Urothelium cell line (cell line): ENCODE measurements at regions not wholly inside any gene's neighbourhood (a gene's known extent, or its start where the extent isn't known, plus 50 kb on each side); places are given as distances from the start of the nearest gene placed in this dataset.
A peak's percentile ranks its signal among the peaks of the same experiment; 100 is the strongest.
"Not testable (repeated sequence)": the region's sequence is repeated elsewhere in the genome, so short reads cannot be mapped to it uniquely, and the experiment has no call there.

Source experiments
- DNase-seq: peaks from one replicate; pipeline ENCODE4 v3.0.0; 2011; ENCODE audit warnings: low spot score, mixed read lengths
- FAIRE-seq: peaks from 2 replicates; lab custom pipeline; 2011; peaks lifted over from hg19 to GRCh38; lab: Jason Lieb, UNC

GRCh38 chr3:18572809-18573208 is 147.7 kb upstream of the SATB1 start:
- no peak for DNase-seq
- FAIRE-seq: no peak

GRCh38 chr3:18567293-18567692 is 142.2 kb upstream of the SATB1 start:
- no peak for DNase-seq
- FAIRE-seq: no peak

- DNase-seq (no peak), FAIRE-seq (no peak)
These were observed 137.4 kb upstream of the SATB1 start for GRCh38 chr3:18562364-18563154.

- FAIRE-seq: peak; percentile 5
- peak; percentile 45 for DNase-seq
These were observed 134.2 kb upstream of the SATB1 start for GRCh38 chr3:18559331-18559842.

GRCh38 chr3:18558507-18558906 is 133.4 kb upstream of the SATB1 start:
- FAIRE-seq (peak; percentile 48), DNase-seq (no peak)

- FAIRE-seq (no peak), DNase-seq (no peak)
These were observed 132.1 kb upstream of the SATB1 start for GRCh38 chr3:18557216-18557615.

GRCh38 chr3:18556503-18557135 is 131.5 kb upstream of the SATB1 start:
- DNase-seq (no peak), FAIRE-seq (no peak)

- FAIRE-seq: no peak
These were observed 130.9 kb upstream of the SATB1 start for GRCh38 chr3:18556001-18556408.

GRCh38 chr3:18552579-18553105 is 127.5 kb upstream of the SATB1 start:
- not testable (repeated sequence) for DNase-seq, FAIRE-seq

More at GRCh38 chr3:18556001-18556408, 130.9 kb upstream of the SATB1 start:
- DNase-seq: peak; percentile 9

- no peak for FAIRE-seq
- no peak for DNase-seq
These were observed 121.5 kb upstream of the SATB1 start for GRCh38 chr3:18546632-18547031.

GRCh38 chr3:18544146-18544545 is 119.0 kb upstream of the SATB1 start:
- FAIRE-seq: no peak
- no peak for DNase-seq

GRCh38 chr3:18538463-18539230 is 113.5 kb upstream of the SATB1 start:
- FAIRE-seq: no peak
- no peak for DNase-seq

- no peak for FAIRE-seq
- no peak for DNase-seq
These were observed 107.9 kb upstream of the SATB1 start for GRCh38 chr3:18533039-18533438.

GRCh38 chr3:18531662-18532061 is 106.5 kb upstream of the SATB1 start:
- DNase-seq (no peak), FAIRE-seq (no peak)

- DNase-seq: no peak
- FAIRE-seq: no peak
These were observed 104.5 kb upstream of the SATB1 start for GRCh38 chr3:18529631-18530030.

- FAIRE-seq (no peak), DNase-seq (no peak)
These were observed 102.6 kb upstream of the SATB1 start for GRCh38 chr3:18527691-18528090.

- FAIRE-seq: no peak
These were observed 101.5 kb upstream of the SATB1 start for GRCh38 chr3:18526667-18527066.

GRCh38 chr3:18516170-18516569 is 91.0 kb upstream of the SATB1 start:
- not testable (repeated sequence) for DNase-seq, FAIRE-seq

More at GRCh38 chr3:18526667-18527066, 101.5 kb upstream of the SATB1 start:
- no peak for DNase-seq

GRCh38 chr3:18513091-18513490 is 88.0 kb upstream of the SATB1 start:
- FAIRE-seq: no peak

GRCh38 chr3:18512007-18512406 is 86.9 kb upstream of the SATB1 start:
- FAIRE-seq: no peak
- no peak for DNase-seq

More at GRCh38 chr3:18513091-18513490, 88.0 kb upstream of the SATB1 start:
- DNase-seq: no peak

GRCh38 chr3:18510947-18511346 is 85.8 kb upstream of the SATB1 start:
- FAIRE-seq (no peak), DNase-seq (no peak)
